OCI-LY7 (cell line): ENCODE measurements at regions not wholly inside any gene's neighbourhood (a gene's known extent, or its start where the extent isn't known, plus 50 kb on each side); places are given as distances from the start of the nearest gene placed in this dataset.

Experiments used
- CTCF ChIP-seq: fragments of 200-600 bp; sonication (generic); conservative IDR thresholded peaks from 2 replicates; pipeline ENCODE4 v1.5.1; 2014; ENCODE audit warnings: mild to moderate bottlenecking, antibody characterized with exemption, low read length, moderate library complexity, mixed read lengths
- EZH2phosphoT487 ChIP-seq: fragments of 200-600 bp; sonication (generic); IDR thresholded peaks from 2 replicates; pipeline ENCODE4 v1.6.1; 2018; ENCODE audit warnings: low read depth, borderline replicate concordance, mild to moderate bottlenecking, mixed run types, antibody characterized with exemption, low read length, moderate library complexity, mixed read lengths

GRCh38 chr4:10185518-10186227, 69.1 kb upstream of the WDR1 start:
- no peak for TF ChIP-seq CTCF
- TF ChIP-seq EZH2phosphoT487: no peak
